Tongue (tissue), 1 donor: ENCODE measurements at regions not wholly inside any gene's neighbourhood (a gene's known extent, or its start where the extent isn't known, plus 50 kb on each side); places are given as distances from the start of the nearest gene placed in this dataset.
"Not testable (repeated sequence)": the region's sequence is repeated elsewhere in the genome, so short reads cannot be mapped to it uniquely, and the experiment has no call there.

Source experiments
- DNase-seq: peaks from one replicate; pipeline ENCODE4 v3.0.0-alpha.2; 2015

DNA sequence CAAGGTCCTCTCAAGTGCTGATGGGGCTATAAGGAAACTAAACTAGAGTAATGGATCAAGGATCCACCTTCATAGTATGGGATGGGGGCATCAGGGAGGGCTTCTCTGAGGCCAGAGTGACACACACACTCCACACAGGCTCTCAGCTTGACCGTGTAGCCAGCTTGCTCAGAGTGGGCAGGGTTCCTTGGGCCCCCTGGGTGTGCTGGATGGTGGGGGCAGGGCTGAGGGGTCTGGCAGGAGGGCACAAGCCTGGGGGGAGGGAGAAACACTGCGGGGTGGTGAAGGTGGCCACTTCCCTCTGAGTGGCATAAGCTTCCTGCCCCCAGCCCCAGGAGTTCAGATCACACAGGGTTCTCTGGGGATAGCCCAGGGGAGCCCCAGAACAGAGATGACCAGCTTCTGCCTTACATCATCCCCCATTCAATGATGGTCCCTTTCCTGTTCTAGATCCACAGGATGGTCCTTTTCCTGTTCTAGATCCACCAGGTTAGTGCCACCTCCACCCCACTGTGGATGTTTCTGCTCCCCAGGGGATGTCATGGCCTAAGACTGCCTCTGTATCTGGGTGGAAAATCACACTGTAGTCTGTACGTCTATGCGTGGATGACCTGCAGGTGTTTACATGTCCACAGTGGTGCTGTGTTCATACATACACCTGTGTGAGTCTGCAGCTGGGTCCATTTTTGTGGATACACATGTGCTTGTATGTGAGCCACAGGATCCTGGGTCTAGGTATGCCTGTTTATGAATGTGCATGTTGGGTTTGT is 525.0 kb downstream of the PTPRU start:
- no peak for DNase-seq

DNA sequence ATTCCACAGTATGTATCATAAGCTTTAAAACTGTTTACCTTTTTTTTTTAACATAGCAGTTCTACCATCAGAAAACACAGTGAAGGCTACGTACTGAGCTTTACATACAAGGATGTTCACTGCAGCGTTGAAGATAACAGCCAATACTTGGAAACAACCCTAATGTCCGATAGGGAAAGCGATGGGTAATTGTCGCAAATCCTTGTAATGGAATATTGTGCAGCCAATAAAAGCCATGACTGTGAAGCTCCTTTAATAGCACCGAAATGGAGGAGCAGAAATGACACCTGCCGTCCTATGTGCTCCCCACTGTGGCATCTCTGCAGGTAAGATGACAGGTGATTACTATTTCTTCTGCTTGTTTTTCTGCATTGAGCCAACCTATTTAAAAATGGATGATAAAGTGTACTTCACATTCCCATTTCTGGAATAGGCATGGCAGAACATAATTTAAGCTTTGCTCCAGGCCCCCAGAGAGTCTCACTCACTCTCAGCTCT is 523.8 kb downstream of the PTPRU start:
- DNase-seq = no peak

DNA sequence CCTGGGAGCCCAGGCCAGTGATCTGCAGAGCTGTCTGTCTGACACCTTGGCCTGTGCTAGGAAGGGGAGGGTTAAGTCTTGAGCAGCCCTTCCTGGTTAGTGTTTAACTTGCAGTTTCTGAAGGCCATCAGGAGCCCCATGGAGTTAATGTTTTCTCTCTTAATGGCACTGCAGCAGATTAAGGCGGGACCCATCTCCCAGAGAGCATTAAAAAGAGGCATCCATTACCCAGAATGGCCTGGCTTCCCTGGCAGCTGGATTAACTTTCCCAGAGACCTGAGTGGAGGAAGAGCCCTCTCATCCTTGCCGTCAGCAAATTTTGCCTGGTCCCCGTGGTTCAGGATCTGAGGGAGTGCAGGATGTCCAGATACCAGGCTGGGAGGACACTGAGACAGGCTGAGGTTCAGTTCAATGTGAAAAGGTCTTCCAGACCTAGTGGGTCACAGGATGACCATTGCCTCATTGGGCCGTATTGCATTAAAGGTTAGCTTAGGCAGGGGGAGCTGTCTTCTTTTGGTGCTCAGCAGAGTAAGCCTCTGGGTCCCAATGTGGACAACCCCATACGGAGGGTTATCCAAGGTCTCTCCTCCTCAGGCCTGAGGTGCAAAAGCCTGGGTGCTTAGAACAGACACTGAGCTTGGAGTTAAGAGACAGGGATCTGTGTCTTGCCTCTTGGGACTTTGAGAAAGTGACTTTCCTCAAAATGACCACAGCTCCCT is 522.6 kb downstream of the PTPRU start:
- DNase-seq = no peak

DNA sequence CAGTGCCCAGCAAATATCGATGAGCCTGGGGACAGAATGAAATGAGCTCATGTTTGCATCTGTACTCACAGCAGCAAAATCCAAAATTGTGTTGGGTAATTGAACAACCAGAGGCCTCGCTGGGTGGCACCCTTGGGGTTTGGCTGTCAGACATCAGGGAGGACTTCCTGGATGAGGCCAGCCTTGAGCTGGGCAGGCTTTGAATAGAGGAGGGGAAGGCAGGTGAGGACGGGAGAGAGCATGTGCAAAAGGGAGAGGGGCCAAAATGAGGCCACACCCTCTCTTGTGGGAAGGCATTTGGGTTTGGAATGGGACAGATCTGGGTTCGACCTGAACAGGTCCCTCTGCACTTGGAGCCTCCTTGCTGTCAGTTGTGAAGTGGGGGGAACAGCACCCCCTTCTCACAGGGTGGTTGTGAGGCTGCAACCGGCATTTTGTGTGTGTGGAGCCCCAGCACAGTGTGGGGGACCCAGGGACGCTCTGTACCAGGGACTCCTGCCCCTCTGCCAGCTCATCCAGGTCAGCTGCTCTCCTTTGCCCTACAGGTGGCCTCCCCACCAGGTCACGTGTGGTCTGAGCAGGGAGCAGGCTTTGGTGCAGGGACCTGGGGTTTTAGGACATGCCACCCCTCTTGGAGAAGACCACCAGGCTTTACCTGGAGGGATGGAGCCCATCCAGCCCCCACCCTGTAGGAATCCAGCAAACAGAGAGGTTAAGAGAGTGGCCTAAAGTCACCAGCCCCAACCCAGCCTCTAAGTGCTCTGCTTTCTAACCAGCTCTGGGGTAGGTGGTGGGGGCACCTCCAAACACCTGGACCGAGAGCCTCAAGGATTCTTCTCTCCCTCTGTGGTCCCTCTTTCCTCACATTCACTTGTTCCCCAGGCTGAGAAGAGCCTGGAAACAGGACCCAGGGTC is 521.8 kb downstream of the PTPRU start:
- no peak for DNase-seq

DNA sequence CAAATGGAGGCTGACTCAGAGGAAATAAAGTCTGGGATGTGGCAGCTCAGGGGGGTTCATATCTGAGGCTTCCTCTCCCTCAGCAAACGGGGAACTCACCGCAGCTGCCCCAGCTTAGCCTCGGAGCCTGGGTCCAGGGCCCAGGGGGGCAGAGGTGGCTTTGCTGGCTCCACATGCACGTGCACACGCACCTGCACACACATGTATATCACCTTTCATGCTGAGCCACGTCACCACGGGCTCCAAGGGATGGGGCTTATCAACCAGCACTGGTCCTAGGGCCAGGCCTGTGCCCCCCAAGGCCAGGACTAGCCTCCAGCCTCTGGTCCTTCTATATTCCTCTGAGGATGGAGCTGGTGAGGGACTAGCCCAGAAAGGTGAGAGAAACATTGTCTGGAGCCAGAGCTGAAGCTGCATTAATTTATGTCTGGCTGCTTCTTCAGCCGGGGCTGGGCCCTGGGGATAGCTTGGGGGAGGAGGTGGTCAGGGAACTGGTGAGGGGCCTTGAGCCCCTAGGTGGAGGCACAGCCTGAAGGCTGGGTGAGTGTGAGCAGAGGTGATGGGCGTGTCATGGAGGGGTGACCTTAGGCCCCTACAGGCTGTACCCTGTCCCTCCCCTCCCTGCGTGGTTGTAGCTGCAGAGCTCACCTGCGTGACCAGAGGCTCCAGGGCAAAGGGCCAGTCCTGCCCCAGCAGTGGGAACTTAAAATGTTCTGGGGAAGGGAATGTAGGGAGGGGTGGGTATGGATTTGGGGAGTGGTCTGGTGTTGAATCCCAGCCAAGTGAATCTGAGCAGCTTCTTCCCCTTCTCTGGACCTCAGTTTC is 520.8 kb downstream of the PTPRU start:
- no peak for DNase-seq

DNA sequence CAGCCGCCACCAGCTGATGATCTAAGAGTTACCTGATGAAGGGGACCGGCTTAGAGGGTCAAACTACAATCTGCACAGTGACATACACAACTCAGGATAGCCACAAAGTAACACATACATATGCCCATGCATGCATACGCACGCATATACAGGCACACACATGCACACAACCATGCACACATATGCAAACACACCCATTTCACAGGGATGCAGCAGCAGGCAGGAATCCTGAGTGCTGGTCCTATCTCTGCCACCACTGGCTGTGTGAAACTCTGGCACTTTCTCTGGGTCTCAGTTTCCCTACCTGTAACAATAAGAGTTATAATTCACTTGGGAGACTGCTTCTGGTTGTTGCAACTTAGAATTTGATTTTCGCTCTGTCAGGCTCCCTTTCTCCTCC is 520.2 kb downstream of the PTPRU start:
- DNase-seq = no peak

DNA sequence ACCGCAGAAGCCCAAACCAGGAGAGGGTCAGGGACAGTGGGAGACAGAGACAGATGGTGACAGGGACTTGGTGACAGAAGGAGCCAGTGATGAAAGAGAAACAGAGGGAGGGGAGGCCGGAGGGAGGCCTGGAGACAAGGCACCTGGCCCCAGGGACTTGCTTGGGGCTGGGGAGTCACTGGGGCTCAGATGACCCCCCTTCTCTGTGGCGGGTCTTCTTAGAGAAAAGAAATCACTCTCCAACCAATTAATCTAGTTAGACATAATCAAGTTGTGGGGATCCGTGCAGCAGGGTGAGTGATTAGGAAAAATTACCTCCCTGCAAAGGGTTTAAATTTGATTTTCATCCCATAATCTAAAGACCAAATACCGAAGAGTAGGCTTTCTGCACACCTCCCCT is 519.8 kb downstream of the PTPRU start:
- no peak for DNase-seq

DNA sequence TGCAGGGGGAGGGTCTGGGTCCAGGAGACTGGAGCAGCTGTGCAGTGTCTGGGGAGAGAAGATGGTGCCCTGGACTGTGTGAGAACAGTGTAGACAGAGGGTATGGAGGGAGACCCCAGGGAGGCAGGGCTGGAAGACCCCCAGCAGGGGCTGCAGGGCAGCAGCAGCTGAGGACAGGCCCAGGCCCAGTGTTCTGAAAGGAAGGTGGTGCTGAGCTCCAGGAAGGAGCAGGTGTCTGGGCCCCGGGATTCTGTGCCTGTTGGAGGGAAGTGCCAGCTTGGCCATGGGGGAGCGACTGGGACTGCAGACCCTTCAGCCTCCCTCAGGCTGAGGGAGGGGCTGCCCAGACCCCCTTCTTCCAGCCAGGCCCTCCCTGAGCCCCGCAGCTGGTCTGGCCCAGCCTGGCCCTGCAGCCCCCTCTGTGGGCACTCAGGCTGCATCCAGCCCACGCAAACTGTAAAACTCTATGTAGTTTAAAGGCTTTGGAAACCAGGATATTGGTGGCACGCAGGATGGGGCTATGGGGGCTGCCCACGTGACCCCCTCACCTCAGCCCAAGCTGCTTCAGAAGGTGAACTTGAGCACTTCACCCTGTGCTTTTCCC is 519.2 kb downstream of the PTPRU start:
- DNase-seq = not testable (repeated sequence)

DNA sequence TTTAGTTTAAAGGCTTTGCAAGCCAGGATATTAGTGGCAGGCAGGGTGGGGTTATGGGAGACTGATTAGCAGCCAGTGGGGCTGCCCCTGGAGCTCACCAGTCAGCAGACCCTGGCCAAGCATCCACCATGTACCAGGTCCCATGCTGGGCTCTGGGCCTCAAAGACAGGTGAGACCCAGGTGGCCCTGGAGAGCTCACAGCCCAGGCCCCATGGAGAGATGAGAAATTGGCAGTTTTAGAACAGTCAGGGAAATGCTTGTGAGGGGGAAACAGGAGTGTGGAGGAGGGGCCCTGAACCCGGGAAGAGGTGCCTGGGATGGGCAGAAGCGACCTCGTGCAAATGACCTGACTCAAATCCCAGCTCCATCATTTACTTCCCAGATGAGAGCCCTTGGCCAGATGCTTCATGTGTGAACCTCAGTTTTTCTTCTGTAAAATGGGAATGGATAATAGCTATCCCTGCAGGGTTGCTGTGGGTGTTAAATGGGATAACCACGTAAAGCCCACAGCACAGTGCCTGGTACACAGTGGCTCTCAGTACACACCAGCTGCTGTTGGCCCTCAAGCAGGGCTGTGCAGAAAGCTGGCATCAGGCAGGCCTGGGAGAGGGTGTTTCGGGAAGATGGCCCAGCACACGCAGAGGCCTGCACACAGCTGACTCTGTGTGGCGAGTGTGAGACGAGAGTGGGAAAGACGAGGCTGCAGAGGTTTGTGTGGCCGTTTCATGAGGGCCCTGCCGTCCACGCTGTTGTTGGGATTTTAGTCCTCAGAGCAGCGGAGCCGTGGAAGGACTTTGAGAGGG is 518.5 kb downstream of the PTPRU start:
- peak; percentile 2 for DNase-seq

DNA sequence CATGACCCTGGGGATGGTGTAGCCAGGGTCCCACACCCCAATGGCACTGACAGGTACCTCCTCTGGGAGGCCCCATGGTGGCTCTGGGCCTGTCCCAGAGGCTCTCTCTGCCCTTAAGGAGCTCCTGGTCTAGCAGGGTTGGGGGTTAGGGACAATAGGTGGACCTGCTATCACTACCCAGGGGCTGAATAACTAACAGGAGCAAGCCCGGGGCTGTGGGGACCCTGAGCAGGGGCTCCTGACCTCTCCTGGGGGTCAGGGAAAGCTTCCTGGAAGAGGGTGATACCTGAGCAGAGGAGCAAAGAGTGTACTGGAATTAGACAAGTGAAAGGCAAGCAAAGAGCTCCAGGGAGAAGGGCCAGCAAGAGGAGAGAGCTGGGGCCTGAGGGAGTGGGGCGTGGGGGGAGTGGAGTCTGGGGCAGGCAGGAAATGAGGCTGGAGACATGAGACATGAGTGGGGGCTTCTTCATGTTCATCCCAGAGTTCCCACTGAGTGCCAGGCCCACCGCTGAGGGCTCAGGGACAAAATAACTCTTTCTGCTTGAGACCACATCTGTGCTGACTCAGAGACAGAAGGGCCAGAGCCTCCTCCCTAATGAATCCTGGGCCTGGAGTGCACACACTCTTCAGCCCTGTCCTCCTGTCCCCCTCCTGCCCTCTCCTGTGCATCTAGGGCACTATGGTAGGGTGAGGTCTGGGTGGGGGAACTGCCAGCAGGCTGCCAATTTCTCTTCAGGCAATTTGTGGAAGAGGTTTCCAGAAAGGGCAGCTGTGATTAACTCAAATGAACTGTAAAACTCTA is 517.6 kb downstream of the PTPRU start:
- no peak for DNase-seq

DNA sequence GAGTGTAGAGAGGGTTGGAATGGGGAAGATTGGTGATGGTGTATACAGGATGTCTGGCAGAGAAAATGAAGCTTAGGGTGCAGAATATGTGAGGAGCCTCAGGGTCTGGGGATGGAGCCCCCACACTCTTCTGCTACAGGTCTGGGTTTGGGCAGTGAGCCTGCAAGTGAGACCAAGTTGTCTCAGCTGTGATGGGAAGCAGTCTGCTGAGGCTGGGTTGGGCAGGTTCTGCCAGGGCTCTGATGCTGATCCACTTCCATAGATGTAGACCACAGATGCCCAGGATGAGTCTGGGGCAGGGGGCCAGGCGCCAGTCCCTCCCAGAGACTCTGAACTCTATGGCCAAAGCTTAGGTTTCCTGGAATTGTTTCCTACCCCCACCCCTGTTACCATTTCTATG is 516.9 kb downstream of the PTPRU start:
- DNase-seq = no peak

DNA sequence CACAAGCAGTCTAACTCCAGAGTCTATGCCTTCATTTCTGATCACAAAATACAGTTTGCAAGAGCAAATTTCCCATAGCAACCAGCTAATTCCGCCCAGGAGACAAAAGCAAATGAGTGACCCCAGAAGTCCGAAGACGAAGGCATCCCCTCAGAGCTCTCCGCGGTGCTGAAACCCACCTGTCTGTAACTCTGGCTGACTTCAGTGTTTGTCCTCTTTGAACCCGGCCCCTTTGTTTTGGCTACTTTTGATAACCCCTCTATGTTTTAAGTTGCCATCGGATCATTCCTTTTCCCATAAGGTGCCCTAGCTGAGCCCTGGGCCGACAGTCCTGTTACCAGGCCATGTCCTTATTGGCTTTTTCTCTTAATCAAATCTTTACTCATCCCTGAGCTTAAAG is 515.8 kb downstream of the PTPRU start:
- DNase-seq = peak; percentile 38

DNA sequence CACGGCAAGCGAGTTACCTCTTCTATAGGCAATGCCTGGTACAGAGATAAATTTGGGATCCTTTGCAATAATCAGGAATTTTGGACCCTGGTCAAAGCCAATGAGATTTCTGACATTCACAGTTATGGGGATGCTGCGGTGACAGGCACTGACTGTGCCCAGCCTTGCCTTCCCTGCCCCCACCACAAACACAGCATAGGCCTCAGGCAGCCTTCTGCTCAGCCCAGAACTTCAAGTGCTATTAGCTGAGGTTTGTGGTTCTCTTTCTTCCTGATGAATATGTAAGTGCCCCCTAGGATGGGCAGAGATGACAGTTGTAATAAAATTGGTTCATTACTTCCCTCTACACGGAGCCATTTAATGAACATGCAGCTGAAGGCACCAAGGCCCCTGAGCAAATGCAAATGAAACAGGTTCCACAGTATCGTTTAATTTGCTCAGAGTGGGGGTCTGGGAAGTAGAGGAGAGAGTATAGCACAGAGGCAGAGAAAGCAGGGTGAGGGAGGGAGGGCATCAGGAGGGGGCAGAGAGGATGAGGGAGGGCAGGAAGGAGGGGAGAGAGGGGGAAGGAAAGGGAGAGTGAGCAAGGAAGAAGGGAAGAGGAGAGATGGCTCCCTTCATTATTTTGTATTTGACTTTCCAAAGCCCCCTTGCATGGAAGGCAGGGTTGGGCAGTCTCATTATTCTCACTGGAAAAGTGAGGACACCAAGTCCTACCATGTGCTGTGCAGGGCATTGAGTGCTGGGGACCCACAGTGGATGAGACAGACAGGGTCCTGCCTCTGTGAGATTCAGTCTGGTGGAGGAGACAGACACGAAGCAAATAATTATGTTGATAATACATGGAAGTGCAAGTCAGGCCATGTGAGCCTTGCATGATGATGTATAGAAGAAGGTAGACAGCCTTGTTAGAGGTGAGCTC is 513.0 kb downstream of the PTPRU start:
- no peak for DNase-seq

DNA sequence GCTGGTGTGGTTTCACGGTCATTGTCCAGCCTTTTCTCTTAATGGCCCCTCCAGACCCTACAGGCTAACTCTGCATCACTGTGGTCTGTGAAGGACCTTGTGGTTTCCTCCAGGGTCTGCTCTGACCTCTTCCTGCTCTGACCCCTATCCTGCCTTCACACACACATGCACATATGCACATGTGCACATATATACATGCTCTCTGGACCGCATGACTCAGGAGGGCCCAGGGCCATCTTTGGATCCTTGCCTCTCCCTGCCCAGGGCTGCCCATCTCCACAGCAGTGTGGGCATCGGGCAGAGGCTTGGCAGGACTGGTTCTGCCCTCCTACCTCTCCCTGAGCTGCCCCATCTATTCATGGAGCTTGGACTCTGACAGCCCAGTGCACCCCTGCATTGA is 510.9 kb downstream of the PTPRU start:
- DNase-seq = no peak

DNA sequence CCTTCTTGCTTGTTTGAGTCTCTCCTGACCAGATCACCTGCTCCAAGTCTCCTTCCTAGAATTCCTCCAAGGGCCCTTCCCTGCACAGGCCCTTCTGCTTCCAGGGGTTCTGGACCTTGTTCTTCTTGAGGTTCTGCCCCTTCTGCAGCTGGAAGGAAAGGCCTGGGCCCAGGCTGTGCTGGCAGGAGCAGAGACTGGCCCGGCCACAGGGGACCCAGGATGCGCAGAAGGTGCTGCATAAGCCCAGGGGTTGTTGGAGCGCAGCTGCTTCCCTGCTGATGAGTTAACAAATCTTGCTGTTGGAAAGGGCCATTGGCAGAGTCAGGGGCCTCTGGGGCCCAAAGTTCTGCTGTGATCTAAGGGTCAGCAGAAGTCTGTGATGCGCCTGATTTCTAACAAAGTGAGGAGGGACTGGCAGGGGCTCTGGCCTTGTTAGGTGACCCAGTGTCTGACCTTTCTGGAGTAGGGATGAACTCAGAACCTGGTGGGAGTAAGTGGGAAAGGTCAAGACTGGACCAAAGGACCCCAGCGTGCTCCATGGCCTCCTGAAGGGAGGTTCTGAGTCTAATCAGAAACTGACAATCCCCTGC is 509.8 kb downstream of the PTPRU start:
- DNase-seq = no peak

DNA sequence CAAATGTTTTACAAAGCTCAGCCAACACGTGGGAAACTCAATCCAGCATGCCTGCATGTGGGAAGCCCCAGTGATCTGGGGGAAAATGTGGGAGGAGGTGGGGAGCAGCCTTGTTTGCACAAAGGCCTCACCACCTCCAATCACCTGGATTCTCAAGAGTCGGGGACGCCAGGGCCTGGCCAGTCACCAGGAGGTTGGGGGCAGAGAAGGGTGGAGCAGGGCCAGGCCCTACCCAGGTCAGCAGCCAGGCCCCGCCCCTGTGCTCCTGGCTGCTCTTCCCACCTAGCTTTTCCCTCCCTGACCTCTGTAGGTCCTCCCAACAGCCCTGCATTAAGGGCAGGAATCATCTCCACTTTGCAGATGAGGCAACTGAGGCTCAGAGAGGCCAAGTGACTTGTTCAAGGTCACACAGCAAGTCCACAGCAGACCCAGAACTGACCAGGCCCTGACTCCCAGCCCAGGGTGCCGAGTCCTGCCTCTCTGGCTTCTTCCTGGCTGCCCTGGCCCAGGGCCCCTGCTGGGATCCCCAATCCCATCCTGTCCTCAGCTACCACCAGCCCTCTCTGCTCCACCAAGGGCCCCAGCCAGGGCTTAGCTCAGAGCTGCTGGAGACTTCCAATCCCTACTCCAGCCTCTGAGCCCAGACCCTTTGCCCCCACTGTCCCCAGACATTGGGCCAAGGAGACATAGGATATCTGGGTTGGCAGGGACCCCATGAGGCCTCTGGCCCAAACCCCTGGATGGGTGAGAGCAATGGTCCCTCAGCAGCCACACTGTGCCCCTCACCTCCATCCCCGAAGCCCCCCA is 508.6 kb downstream of the PTPRU start:
- no peak for DNase-seq

DNA sequence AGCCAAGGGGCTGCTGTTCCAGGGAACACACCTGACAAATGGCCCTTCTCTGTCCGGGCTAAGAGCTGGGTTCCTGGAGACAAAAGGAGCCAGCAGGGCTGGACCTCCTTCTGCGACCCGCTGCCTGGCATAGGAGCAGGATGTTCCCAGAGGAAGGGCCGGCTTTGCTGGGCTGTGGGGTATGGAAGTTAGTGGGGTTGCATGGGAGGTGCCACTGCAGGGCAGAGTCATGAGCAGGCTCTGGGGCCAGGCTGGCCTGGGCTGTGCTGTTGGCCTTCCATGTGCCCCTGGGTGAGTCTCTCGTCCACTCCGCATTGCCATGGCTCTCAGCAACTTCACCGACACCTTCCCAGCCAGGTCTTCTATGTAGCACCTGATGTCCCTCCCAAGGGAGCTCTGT is 507.6 kb downstream of the PTPRU start:
- no peak for DNase-seq
